Endothelial cell of hepatic sinusoid (primary cell): ENCODE measurements at regions not wholly inside any gene's neighbourhood (a gene's known extent, or its start where the extent isn't known, plus 50 kb on each side); places are given as distances from the start of the nearest gene placed in this dataset.
"Not testable (repeated sequence)": the region's sequence is repeated elsewhere in the genome, so short reads cannot be mapped to it uniquely, and the experiment has no call there.

Experiments used
- in situ Hi-C: cut with HindIII; loops from 2 replicates; pipeline ENCODE4 v1.10.0; 2017; ENCODE audit warnings: low sequenced_read_pairs

- in situ Hi-C loops: no loop called here
These were observed 129.7 kb downstream of the RTP5 start for GRCh38 chr2:241999184-241999583.

- in situ Hi-C loops: no loop called here
These were observed 132.3 kb downstream of the RTP5 start for GRCh38 chr2:242001853-242002252.

GRCh38 chr2:242002944-242003343, 133.4 kb downstream of the RTP5 start:
- in situ Hi-C loops: no loop called here

GRCh38 chr2:242004223-242004901, 134.8 kb downstream of the RTP5 start:
- in situ Hi-C loops: no loop called here

GRCh38 chr2:242004902-242005230, 135.3 kb downstream of the RTP5 start:
- in situ Hi-C loops: no loop called here

- in situ Hi-C loops: not testable (repeated sequence)
These were observed 136.6 kb downstream of the RTP5 start for GRCh38 chr2:242006091-242006634.

- in situ Hi-C loops: not testable (repeated sequence)
These were observed 139.4 kb downstream of the RTP5 start for GRCh38 chr2:242008908-242009307.

- in situ Hi-C loops: not testable (repeated sequence)
These were observed 140.3 kb downstream of the RTP5 start for GRCh38 chr2:242009846-242010245.

GRCh38 chr2:242010252-242011166, 141.0 kb downstream of the RTP5 start:
- in situ Hi-C loops: not testable (repeated sequence)

- in situ Hi-C loops: no loop called here
These were observed 141.6 kb downstream of the RTP5 start for GRCh38 chr2:242011167-242011513.

- in situ Hi-C loops: no loop called here
These were observed 142.0 kb downstream of the RTP5 start for GRCh38 chr2:242011516-242011915.

GRCh38 chr2:242011991-242012764, 142.6 kb downstream of the RTP5 start:
- in situ Hi-C loops: no loop called here

- in situ Hi-C loops: no loop called here
These were observed 143.6 kb downstream of the RTP5 start for GRCh38 chr2:242012956-242013764.

GRCh38 chr2:242013771-242014170, 144.2 kb downstream of the RTP5 start:
- in situ Hi-C loops: no loop called here

- in situ Hi-C loops: no loop called here
These were observed 145.9 kb downstream of the RTP5 start for GRCh38 chr2:242015108-242016065.

- in situ Hi-C loops: no loop called here
These were observed 147.6 kb downstream of the RTP5 start for GRCh38 chr2:242017086-242017485.

GRCh38 chr2:242018416-242018815, 148.9 kb downstream of the RTP5 start:
- in situ Hi-C loops: not testable (repeated sequence)

- in situ Hi-C loops: no loop called here
These were observed 149.8 kb downstream of the RTP5 start for GRCh38 chr2:242019344-242019743.
